GM23338 (cell line): ENCODE measurements at regions not wholly inside any gene's neighbourhood (a gene's known extent, or its start where the extent isn't known, plus 50 kb on each side); places are given as distances from the start of the nearest gene placed in this dataset.

Source experiments
- ATAC-seq: fragments of 200-7000 bp; cut with Tn5 transposase; 3 replicates; pipeline ENCODE4 v1.9.1; 2020
- DNase-seq: peaks from one replicate; pipeline ENCODE4 v3.0.0-alpha.2; 2015; ENCODE audit warnings: low spot score
- H2AFZ ChIP-seq: fragments of 200-600 bp; sonication (generic); 2 replicates; pipeline ENCODE4 v1.8.0; 2016; ENCODE audit warnings: antibody characterized with exemption, mild to moderate bottlenecking, moderate library complexity
- H3F3A ChIP-seq: fragments of 200-600 bp; sonication (generic); replicated peaks from 2 replicates; pipeline ENCODE4 v1.8.0; 2017; ENCODE audit warnings: antibody characterized with exemption, mixed run types, low read depth
- H3K27ac ChIP-seq: fragments of 200-600 bp; sonication (generic); 2 replicates; pipeline ENCODE4 v1.6.1; 2016; ENCODE audit warnings: low read depth
- H3K27me3 ChIP-seq: fragments of 200-600 bp; sonication (generic); 2 replicates; pipeline ENCODE4 v1.8.0; 2016; ENCODE audit warnings: mild to moderate bottlenecking, mixed run types, moderate library complexity; ENCODE audit not compliant: insufficient read depth
- H3K36me3 ChIP-seq: fragments of 200-600 bp; sonication (generic); 2 replicates; pipeline ENCODE4 v1.8.0; 2016; ENCODE audit warnings: mild to moderate bottlenecking; ENCODE audit not compliant: insufficient read depth
- H3K4me1 ChIP-seq: fragments of 200-600 bp; sonication (generic); 2 replicates; pipeline ENCODE4 v1.8.0; 2016; ENCODE audit warnings: mild to moderate bottlenecking, moderate library complexity; ENCODE audit not compliant: insufficient read depth
- H3K4me2 ChIP-seq: fragments of 200-600 bp; sonication (generic); 2 replicates; pipeline ENCODE4 v1.7.1; 2017; ENCODE audit warnings: mixed run types
- H3K4me3 ChIP-seq: fragments of 200-600 bp; sonication (generic); 2 replicates; pipeline ENCODE4 v1.6.1; 2016; ENCODE audit warnings: mixed run types
- H3K79me2 ChIP-seq: fragments of 200-600 bp; sonication (generic); replicated peaks from 2 replicates; pipeline ENCODE4 v1.8.0; 2017; ENCODE audit warnings: mild to moderate bottlenecking; ENCODE audit not compliant: insufficient read depth
- H3K9me2 ChIP-seq: fragments of 200-600 bp; sonication (generic); 2 replicates; pipeline ENCODE4 v1.8.0; 2017; ENCODE audit not compliant: insufficient read depth
- H4K20me1 ChIP-seq: fragments of 200-600 bp; sonication (generic); replicated peaks from 2 replicates; pipeline ENCODE4 v1.8.0; 2017; ENCODE audit warnings: mild to moderate bottlenecking; ENCODE audit not compliant: insufficient read depth
- H3K27ac Mint-ChIP-seq: 2 replicates; pipeline ENCODE4 v1.8.0; 2020; ENCODE audit warnings: inconsistent platforms, mild to moderate bottlenecking, moderate library complexity, mixed read lengths
- H3K27me3 Mint-ChIP-seq: 3 replicates; pipeline ENCODE4 v1.8.0; 2022; ENCODE audit warnings: low read depth, mild to moderate bottlenecking, moderate library complexity, mixed read lengths, inconsistent platforms; ENCODE audit not compliant: insufficient read depth, poor library complexity
- H3K36me3 Mint-ChIP-seq: 3 replicates; pipeline ENCODE4 v1.8.0; 2021; ENCODE audit warnings: low read depth, mild to moderate bottlenecking, inconsistent platforms, moderate library complexity, mixed read lengths
- H3K4me1 Mint-ChIP-seq: 3 replicates; pipeline ENCODE4 v1.8.0; 2020; ENCODE audit warnings: mild to moderate bottlenecking, inconsistent platforms, mixed read lengths
- H3K4me3 Mint-ChIP-seq: 3 replicates; pipeline ENCODE4 v1.8.0; 2021; ENCODE audit warnings: moderate library complexity, mild to moderate bottlenecking, inconsistent platforms, mixed read lengths
- H3K9me3 Mint-ChIP-seq: 3 replicates; pipeline ENCODE4 v1.8.0; 2020; ENCODE audit warnings: moderate library complexity, mild to moderate bottlenecking, inconsistent platforms, mixed read lengths
- EZH2 ChIP-seq: fragments of 200-600 bp; sonication (generic); IDR thresholded peaks from one replicate; pipeline ENCODE4 v1.8.0; 2017; ENCODE audit warnings: antibody characterized with exemption, mild to moderate bottlenecking, low read depth; ENCODE audit not compliant: unreplicated experiment
- JUNB ChIP-seq: IDR thresholded peaks from one replicate; pipeline ENCODE4 v1.6.1; 2016; ENCODE audit warnings: antibody characterized with exemption; ENCODE audit not compliant: unreplicated experiment
- NANOG ChIP-seq: IDR thresholded peaks from 2 replicates; pipeline ENCODE4 v1.6.1; 2016; ENCODE audit warnings: antibody characterized with exemption, borderline replicate concordance
- POLR2AphosphoS5 ChIP-seq: IDR thresholded peaks from 2 replicates; pipeline ENCODE4 v1.6.1; 2016; ENCODE audit warnings: antibody characterized with exemption, low read depth
- ZNF114 ChIP-seq: fragments of 250-450 bp; sonication (Bioruptor Pico); IDR thresholded peaks from 2 replicates; pipeline ENCODE4 v1.5.0; 2020; ENCODE audit warnings: mild to moderate bottlenecking, moderate library complexity
- ZNF331 ChIP-seq: fragments of 250-450 bp; sonication (Bioruptor Pico); IDR thresholded peaks from 2 replicates; pipeline ENCODE4 v1.5.0; 2020; ENCODE audit warnings: low read depth, mild to moderate bottlenecking, moderate library complexity
- TF ChIP-seq, protein P1 (sequence below): IDR thresholded peaks from one replicate; pipeline ENCODE4 v1.6.1; 2018; ENCODE audit warnings: antibody characterized with exemption; ENCODE audit not compliant: unreplicated experiment
- TF ChIP-seq, protein P2 (sequence below): IDR thresholded peaks from 2 replicates; pipeline ENCODE4 v1.6.1; 2016; ENCODE audit warnings: antibody characterized with exemption

DNA sequence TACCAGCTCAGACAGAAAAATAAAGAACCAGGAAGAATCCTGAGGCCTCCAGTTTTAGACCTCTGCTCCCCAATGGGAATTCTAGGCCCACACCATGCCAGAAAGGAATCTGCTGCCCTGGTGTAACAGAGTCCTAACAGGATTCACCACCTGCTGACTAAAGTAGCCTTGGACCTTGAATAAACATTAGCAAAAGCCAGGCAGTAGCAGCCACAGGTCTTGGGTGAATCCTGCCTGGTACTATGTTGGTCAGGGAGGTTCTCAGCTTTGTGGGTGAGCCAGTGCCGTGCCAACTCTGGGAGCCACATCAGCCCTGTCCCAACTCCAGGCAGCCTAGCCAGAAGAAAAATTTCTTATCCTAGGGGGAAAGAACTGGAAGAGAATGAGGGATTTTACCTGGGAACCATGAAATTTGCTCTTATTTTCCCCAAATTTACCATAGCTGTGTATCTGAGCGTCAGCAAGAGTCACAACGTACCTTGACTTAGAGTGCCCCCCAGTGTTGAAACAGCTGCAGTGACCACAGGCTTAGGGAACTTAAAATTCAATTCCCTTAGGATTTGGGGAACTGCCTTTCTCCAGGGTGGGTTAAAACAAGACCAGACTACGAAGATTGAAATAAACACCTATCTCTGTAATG is 1895.6 kb upstream of the PRR20A start (continued):
- TF ChIP-seq, protein P1, sequence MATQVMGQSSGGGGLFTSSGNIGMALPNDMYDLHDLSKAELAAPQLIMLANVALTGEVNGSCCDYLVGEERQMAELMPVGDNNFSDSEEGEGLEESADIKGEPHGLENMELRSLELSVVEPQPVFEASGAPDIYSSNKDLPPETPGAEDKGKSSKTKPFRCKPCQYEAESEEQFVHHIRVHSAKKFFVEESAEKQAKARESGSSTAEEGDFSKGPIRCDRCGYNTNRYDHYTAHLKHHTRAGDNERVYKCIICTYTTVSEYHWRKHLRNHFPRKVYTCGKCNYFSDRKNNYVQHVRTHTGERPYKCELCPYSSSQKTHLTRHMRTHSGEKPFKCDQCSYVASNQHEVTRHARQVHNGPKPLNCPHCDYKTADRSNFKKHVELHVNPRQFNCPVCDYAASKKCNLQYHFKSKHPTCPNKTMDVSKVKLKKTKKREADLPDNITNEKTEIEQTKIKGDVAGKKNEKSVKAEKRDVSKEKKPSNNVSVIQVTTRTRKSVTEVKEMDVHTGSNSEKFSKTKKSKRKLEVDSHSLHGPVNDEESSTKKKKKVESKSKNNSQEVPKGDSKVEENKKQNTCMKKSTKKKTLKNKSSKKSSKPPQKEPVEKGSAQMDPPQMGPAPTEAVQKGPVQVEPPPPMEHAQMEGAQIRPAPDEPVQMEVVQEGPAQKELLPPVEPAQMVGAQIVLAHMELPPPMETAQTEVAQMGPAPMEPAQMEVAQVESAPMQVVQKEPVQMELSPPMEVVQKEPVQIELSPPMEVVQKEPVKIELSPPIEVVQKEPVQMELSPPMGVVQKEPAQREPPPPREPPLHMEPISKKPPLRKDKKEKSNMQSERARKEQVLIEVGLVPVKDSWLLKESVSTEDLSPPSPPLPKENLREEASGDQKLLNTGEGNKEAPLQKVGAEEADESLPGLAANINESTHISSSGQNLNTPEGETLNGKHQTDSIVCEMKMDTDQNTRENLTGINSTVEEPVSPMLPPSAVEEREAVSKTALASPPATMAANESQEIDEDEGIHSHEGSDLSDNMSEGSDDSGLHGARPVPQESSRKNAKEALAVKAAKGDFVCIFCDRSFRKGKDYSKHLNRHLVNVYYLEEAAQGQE: no peak

GRCh38 chr13:55255236-55255635 is 1885.5 kb upstream of the PRR20A start:
- H3K27me3 Mint-ChIP-seq: no peaks in the 10 kb centered on the region
- no peaks in the 10 kb centered on the region for H3K9me2 ChIP-seq
- no peaks in the 10 kb centered on the region; the same call in 2 of the 3 replicates for H3K4me1 Mint-ChIP-seq
- no peaks in the 10 kb centered on the region for H3K79me2 ChIP-seq
- TF ChIP-seq ZNF331 (CRISPR knock-in tag) (no peak), NANOG (no peak), EZH2 (no peak), JUNB (no peak), ZNF114 (no peak)
- no peak overlapping the region for H3K4me3 ChIP-seq
- no peaks in the 10 kb centered on the region for H3K36me3 ChIP-seq
- no peak overlapping the region for H2AFZ ChIP-seq
- no peak overlapping the region for H3K27ac Mint-ChIP-seq
- H3K36me3 Mint-ChIP-seq: 0 out of 3 replicates have a peak, but pooled peaks cover 3% of the 10 kb centered on the region
- H3F3A ChIP-seq: no peaks in the 10 kb centered on the region
- no peaks in the 10 kb centered on the region for H3K4me1 ChIP-seq
- no peak overlapping the region for H3K4me2 ChIP-seq
- no peak overlapping the region for H3K27ac ChIP-seq
- no peak for ATAC-seq
- H3K9me3 Mint-ChIP-seq: no peaks in the 10 kb centered on the region
- no peaks in the 10 kb centered on the region for H4K20me1 ChIP-seq
- no peak overlapping the region for H3K4me3 Mint-ChIP-seq
- H3K27me3 ChIP-seq: no peaks in the 10 kb centered on the region
- no peak for DNase-seq

DNA sequence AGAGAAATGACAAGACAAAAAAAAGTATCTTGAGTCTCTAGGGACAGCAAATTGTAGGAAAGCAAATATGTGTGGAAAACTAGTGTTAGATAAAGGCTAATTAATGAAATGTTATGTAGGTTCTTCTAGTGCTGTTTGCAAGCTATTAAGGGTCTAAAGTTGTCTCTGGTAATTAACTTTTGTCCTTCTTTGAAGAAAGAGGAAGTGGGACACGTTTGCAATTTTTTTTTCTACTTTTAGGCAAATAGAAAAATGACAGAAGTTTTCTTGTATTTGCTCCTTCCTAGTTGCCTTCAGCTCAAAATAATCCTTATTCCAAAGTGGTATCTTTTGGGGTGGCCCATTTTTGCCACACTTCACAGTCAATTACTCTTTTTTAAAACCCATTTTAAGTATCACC is 1877.7 kb upstream of the PRR20A start:
- Histone ChIP-seq H2AFZ (no peak overlapping the region), H3K27me3 (no peaks in the 10 kb centered on the region), H3K4me1 (peaks cover 21% of the 10 kb centered on the region; the same call in 1 of the 2 replicates), H3K4me2 (no peak overlapping the region), H3K9me2 (no peaks in the 10 kb centered on the region), H3F3A (no peaks in the 10 kb centered on the region), H3K4me3 (no peak overlapping the region), H4K20me1 (no peaks in the 10 kb centered on the region), H3K27ac (no peak overlapping the region), H3K36me3 (no peaks in the 10 kb centered on the region), H3K79me2 (no peaks in the 10 kb centered on the region)
- Mint-ChIP-seq H3K9me3 (no peaks in the 10 kb centered on the region), H3K36me3 (no peaks in the 10 kb centered on the region), H3K4me1 (peaks cover 24% of the 10 kb centered on the region), H3K27ac (no peak overlapping the region), H3K27me3 (no peaks in the 10 kb centered on the region), H3K4me3 (no peak overlapping the region)
- no peak for DNase-seq
- ATAC-seq: no peak
- TF ChIP-seq JUNB (no peak), ZNF331 (CRISPR knock-in tag) (no peak), ZNF114 (no peak), POLR2AphosphoS5 (no peak)
- TF ChIP-seq, protein P2, sequence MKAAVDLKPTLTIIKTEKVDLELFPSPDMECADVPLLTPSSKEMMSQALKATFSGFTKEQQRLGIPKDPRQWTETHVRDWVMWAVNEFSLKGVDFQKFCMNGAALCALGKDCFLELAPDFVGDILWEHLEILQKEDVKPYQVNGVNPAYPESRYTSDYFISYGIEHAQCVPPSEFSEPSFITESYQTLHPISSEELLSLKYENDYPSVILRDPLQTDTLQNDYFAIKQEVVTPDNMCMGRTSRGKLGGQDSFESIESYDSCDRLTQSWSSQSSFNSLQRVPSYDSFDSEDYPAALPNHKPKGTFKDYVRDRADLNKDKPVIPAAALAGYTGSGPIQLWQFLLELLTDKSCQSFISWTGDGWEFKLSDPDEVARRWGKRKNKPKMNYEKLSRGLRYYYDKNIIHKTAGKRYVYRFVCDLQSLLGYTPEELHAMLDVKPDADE: no peak
- TF ChIP-seq, protein P1: no peak
